Fibroblast of skin of abdomen (primary cell): ENCODE measurements at regions not wholly inside any gene's neighbourhood (a gene's known extent, or its start where the extent isn't known, plus 50 kb on each side); places are given as distances from the start of the nearest gene placed in this dataset.
A peak's percentile ranks its signal among the peaks of the same experiment; 100 is the strongest.
"Not testable (repeated sequence)": the region's sequence is repeated elsewhere in the genome, so short reads cannot be mapped to it uniquely, and the experiment has no call there.

Source experiments
- DNase-seq: peaks from one replicate; pipeline ENCODE4 v3.0.0-alpha.2; 2013

DNA sequence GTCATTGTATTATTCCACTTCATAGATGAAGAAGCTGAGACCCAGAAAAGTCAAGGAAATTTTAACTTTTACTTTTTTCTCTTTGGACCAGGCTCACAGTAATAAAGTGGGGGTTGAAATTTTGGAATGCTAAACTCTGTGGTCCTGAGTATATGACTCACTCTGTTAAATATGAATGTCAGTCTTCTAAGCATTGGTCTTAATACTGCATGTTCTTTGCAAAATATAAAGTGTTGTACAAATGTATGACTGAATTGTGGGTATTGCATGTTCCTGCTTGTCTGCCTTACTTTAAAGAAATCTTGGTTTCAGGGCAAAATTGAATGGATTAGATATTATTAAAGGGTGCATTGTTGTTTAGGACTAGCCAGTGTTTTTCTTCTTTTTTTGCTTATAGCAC lies 950.8 kb upstream of the GOT2 start:
- peak; percentile 65 for DNase-seq

GRCh38 chr16:59683709-59684108 lies 949.6 kb upstream of the GOT2 start:
- DNase-seq = no peak

DNA sequence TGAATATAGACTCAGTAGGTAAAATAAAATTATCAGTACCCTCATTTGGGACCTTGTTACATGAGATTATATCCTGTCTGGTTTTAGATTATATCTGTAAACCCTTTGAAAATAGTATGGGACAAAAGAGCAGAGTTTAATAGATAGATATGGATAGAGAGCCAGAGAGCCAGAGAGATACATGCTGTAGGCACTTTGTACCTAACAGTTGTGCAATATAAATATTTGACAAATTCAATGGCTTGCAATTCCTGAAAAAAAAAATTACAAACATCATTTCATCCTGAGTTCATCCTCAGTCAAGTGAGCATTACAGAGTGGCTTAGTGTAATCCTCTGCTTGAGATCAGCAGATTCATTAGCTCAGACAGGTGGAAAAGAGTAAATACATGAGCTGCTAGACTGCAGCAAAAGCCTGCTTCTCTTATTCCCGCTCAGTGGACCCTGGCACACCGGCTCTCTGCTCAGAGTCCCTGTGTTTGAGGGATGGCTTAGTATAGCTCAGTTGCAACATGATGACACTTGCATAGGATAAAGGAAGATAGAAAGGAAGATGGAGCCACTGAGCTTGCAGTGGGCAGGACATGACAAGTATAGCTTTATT lies 931.6 kb upstream of the GOT2 start:
- DNase-seq = no peak

GRCh38 chr16:59658572-59658971 lies 924.5 kb upstream of the GOT2 start:
- DNase-seq = no peak

DNA sequence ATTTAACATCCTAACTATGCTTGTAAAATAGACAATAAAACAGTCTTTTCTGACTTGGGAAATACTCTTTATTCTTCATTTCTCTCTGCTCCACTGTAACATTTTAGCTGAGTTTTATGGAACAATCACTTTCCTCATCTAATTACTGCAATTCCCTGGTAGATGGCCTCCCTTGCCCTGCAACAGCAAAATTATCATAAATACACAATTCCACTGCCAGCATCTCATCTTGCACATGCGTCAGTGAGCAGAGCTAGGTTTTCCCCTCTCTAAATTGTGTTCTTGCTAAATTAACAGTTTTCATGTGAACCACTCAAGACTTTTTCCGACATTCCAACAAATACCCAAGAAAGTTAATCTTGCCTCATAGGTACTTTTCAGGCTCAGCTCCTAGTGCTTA lies 920.9 kb upstream of the GOT2 start:
- no peak for DNase-seq

GRCh38 chr16:59654455-59654854 lies 920.3 kb upstream of the GOT2 start:
- DNase-seq = no peak

- DNase-seq = no peak
These were observed 917.5 kb upstream of the GOT2 start for GRCh38 chr16:59651662-59652061.

- no peak for DNase-seq
These were observed 911.1 kb upstream of the GOT2 start for GRCh38 chr16:59645194-59645593.

DNA sequence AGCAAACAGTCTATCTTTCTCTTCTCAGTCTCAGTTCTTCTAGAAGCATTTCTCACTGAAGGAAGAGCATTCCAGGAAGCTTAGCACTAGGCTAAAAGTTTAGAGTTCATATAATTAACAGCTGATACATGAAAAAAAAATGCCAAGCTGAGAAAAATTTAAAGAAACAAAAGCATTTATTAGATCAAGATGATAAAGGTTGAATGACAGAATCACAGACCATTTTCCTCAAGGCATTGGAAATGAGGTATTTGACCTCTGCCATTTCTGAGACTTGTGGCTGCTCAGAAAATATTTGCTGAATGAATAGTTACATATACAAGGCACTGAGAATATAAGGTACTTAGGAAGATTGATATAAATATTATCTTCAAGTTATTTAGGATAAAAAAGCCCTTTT lies 901.6 kb upstream of the GOT2 start:
- peak; percentile 88 for DNase-seq

DNA sequence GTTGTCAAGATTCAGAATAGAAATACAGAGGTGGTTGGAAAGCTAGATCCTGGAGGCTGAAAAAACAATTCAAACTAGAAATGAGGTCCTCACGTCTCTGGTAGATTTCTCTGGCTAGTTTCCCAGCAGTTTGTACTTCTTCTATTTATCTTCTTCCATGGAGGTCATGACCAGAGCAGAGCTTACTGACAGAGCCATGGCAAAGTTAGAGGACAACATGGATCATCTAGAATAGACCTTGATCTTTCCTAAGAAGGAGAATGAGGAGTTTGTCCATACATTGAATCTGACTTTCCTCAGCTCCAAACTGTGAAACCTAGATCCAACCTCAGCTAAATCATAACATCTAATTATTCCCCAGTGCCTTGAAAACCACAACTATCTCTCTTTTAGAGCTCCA lies 900.8 kb upstream of the GOT2 start:
- peak; percentile 38 for DNase-seq

GRCh38 chr16:59634004-59634579 lies 900.0 kb upstream of the GOT2 start:
- peak; percentile 84 for DNase-seq

DNA sequence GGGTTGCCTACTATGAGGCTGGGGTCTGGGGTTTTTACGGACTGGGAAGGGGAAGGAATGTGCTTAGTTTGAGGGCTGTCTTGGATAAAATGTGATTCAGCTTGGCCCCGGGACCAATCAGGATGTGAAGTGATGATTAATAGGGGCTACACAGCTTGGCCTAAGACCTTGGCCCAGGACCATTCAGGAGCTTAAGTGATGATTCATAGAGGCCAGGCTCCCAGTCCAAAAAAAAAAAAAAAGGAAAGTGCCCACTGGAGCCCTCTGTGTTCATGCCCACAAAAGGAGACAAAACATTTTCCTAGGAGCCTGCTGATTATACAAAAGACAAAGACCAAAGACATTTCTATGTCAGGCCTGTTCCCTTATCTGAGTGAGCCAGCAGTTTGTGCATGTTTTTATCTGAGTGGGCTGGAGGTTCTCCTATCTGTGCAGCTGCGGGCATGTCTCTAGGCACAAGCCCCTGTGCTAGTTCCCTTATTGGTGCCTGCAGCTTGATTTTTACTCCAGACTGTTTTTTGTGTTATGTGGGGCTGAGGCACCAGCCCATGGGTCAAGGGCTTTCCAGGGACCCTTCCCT lies 898.2 kb upstream of the GOT2 start:
- DNase-seq = peak; percentile 60

GRCh38 chr16:59624381-59624780 lies 890.3 kb upstream of the GOT2 start:
- DNase-seq = not testable (repeated sequence)

GRCh38 chr16:59614466-59615240 lies 880.5 kb upstream of the GOT2 start:
- no peak for DNase-seq

- not testable (repeated sequence) for DNase-seq
These were observed 878.9 kb upstream of the GOT2 start for GRCh38 chr16:59612910-59613620.

DNA sequence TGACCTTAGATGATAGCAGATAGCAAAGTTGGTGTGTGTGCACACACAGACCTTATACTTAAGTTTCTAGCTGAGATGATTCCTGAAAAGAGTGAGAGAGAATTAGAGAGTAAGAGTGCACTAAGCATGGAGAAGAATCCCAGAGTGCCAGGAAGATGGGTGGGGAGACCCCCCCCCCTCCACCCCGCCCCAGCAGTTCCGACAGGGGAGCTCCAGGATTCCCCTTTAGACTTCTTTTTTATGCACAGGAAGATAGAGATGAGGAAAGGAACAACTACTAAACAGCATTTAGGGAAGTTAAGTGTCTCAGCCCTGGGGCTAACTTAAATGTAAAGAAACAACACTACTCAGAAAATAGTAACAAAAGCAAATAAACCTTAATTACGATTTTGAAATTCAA lies 878.0 kb upstream of the GOT2 start:
- DNase-seq = no peak

DNA sequence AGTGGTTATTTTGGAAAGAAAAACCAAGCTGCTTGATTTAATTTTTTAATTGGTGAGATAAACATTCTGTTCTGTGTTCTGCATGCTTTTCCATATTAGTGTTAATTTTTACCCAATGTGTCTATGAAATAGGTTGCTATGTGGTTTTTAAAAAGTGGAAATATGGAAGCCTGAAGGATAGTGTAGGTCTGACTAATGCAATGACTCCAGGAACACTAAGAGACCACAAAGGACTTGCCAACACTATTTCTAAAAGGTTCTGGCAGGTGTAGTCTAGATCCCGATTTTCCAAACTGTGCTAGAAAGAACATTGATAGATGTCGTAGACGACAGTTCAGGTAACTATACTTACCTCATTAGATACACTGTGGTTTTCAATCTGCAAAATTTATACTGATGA lies 877.4 kb upstream of the GOT2 start:
- peak; percentile 5 for DNase-seq

DNA sequence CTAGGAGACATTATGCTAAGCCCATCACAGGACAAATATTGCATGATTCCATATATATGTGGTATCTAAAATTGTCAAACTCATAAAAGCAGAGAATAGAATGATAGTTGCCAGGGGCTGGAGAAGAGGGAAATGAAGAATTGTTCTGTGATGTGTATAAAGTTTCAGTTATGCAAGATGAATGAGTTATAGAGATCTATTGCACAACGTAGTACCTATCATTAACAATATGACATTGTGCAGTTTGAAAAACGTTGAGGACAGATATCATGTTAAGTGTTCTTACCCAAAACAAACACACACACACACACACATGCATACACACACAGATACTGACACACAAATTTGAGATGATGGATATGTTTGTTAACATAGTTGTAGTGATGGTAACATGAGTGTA lies 871.6 kb upstream of the GOT2 start:
- no peak for DNase-seq

GRCh38 chr16:59604354-59604753 lies 870.2 kb upstream of the GOT2 start:
- peak; percentile 40 for DNase-seq

- DNase-seq = no peak
These were observed 867.3 kb upstream of the GOT2 start for GRCh38 chr16:59601452-59601851.

- DNase-seq = no peak
These were observed 863.2 kb upstream of the GOT2 start for GRCh38 chr16:59597269-59597668.

DNA sequence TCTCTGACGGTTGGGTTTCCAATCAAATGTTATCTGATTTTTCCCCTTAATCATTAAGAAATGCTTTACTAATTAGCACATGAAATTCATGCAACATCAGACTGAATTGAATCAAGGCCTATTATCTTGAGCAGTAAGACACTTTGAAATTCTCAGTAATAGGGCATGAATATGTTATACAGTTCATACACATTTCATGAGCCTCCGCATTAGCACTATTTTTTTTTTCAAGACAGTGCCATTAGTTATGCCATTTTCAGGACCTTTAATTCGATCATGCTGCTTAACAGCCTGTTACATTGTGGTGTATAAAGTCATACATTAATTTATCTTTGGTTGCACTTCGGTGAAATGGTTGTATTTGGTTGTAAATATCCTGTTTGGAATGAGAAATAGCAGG lies 862.6 kb upstream of the GOT2 start:
- DNase-seq = no peak

GRCh38 chr16:59593194-59593661 lies 859.1 kb upstream of the GOT2 start:
- DNase-seq = peak; percentile 95
